ENCODE measurements at regions not wholly inside any gene's neighbourhood (a gene's known extent, or its start where the extent isn't known, plus 50 kb on each side); places are given as distances from the start of the nearest gene placed in this dataset.

- TF ChIP-seq CTCF (IDR thresholded peaks at IDR 0.05) (no peak), POLR2A (IDR thresholded peaks at IDR 0.05) (no peak)
Observed at GRCh38 chr4:177528620-177529019, 86.4 kb upstream of the AGA start.
